Transverse colon (tissue), 4 donors: ENCODE measurements at regions not wholly inside any gene's neighbourhood (a gene's known extent, or its start where the extent isn't known, plus 50 kb on each side); places are given as distances from the start of the nearest gene placed in this dataset.

Experiments
- DNase-seq: peaks from one replicate; pipeline ENCODE4 v3.0.0-alpha.2; 2019
- H3K27ac ChIP-seq, 4 donors: fragments of 200-600 bp; sonication (generic); 2 replicates each; pipeline ENCODE4 v1.5.1; 2016 to 2018; ENCODE audit warnings: inconsistent platforms in 4 of 4
- H3K27me3 ChIP-seq: fragments of 200-600 bp; sonication (generic); 2 replicates; pipeline ENCODE4 v1.5.1; 2017; ENCODE audit warnings: inconsistent platforms
- H3K36me3 ChIP-seq, 4 donors: fragments of 200-600 bp; sonication (generic); 2 replicates each; pipeline ENCODE4 v1.5.1; 2017 to 2019; ENCODE audit warnings: inconsistent platforms in 4 of 4
- H3K4me1 ChIP-seq, 4 donors: fragments of 200-600 bp; sonication (generic); 2 replicates each; pipeline ENCODE4 v1.5.1; 2017 to 2020; ENCODE audit warnings: inconsistent platforms in 4 of 4
- H3K4me3 ChIP-seq, 4 donors: fragments of 200-600 bp; sonication (generic); 1 replicate in 1 of 4; 2 replicates in 3 of 4; pipeline versions ENCODE4 v1.5.1 to v1.6.1; 2017 to 2019; ENCODE audit warnings: inconsistent platforms in 4 of 4
- H3K9me3 ChIP-seq, 2 donors: fragments of 200-600 bp; sonication (generic); 2 replicates each; pipeline ENCODE4 v1.5.1; 2017 to 2019; ENCODE audit warnings: inconsistent platforms in 2 of 2
- CTCF ChIP-seq, 5 experiments: fragments of 200-600 bp in 3 of 5; fragments of 450-650 bp in 2 of 5; sonication (generic) in 3 of 5; IDR thresholded peaks; 1 replicate in 2 of 5; 2 replicates in 3 of 5; pipeline ENCODE4 v1.5.1; 2016 to 2017; ENCODE audit warnings: antibody characterized with exemption in 5 of 5, inconsistent platforms in 3 of 5, mild to moderate bottlenecking in 2 of 5, moderate library complexity in 1 of 5
- EP300 ChIP-seq: sonication (generic); formaldehyde crosslinking; IDR thresholded peaks from one replicate; pipeline ENCODE4 v1.6.1; 2017; ENCODE audit warnings: antibody characterized with exemption, low read depth
- POLR2A ChIP-seq: fragments of 450-650 bp; IDR thresholded peaks from one replicate; pipeline ENCODE4 v1.6.1; 2016; ENCODE audit warnings: antibody characterized with exemption, mild to moderate bottlenecking, moderate library complexity
- POLR2AphosphoS5 ChIP-seq, 3 donors: sonication (generic); formaldehyde crosslinking; IDR thresholded peaks; one replicate each; pipeline ENCODE4 v1.6.1; 2016; ENCODE audit warnings: antibody characterized with exemption in 3 of 3
- WGBS, 2 donors: methylation state at CpG; one replicate each; pipeline ENCODE4 v1.1.5; 2018; ENCODE audit warnings: low coverage in 1 of 2; 5-methylcytosine and 5-hydroxymethylcytosine counted together
- in situ Hi-C, 4 donors: fragments of 200-750 bp; cut with MboI; loops; one replicate each; pipeline versions ENCODE4 v1.15.0 to v1.15.1; 2017; ENCODE audit warnings: low sequenced_read_pairs in 3 of 4, low pct_ligation_motif_present in 1 of 4, low pct_unique_long_range_greater_than_20kb in 1 of 4
- intact Hi-C: fragments of 100-400 bp; cut with DNase I; formaldehyde crosslinking; loops from one replicate; pipeline ENCODE4 v1.15.1; 2023; ENCODE audit warnings: low total_unique reads

GRCh38 chr2:123207245-123207644 lies 817.8 kb upstream of the CNTNAP5 start:
- 42 to 61% methylated on average over 2 of the region's 2 CpGs for WGBS, 2 donors
- Histone ChIP-seq H3K9me3 (no peaks in the 10 kb centered on the region), H3K27ac (no peak overlapping the region), H3K4me1 (no peaks in the 10 kb centered on the region), H3K4me3 (no peak overlapping the region), H3K36me3 (no peaks in the 10 kb centered on the region), H3K27me3 (no peaks in the 10 kb centered on the region)
- DNase-seq, result no peak
- intact Hi-C loops (no loop called here), in situ Hi-C loops (no loop called here)
- no peak for TF ChIP-seq EP300
- no peak for TF ChIP-seq POLR2AphosphoS5 (IDR thresholded peaks at IDR 0.05)
- TF ChIP-seq POLR2A, result no peak
- TF ChIP-seq CTCF (IDR thresholded peaks at IDR 0.05), result no peak

- Histone ChIP-seq H3K36me3 (no peaks in the 10 kb centered on the region), H3K27ac (no peak overlapping the region), H3K9me3 (no peaks in the 10 kb centered on the region), H3K27me3 (no peaks in the 10 kb centered on the region), H3K4me3 (no peak overlapping the region), H3K4me1 (no peaks in the 10 kb centered on the region)
- in situ Hi-C loops, result no loop called here
- no peak for DNase-seq
- WGBS, 2 donors, result 54 to 61% methylated on average over 2 of the region's 2 CpGs
- intact Hi-C loops, result no loop called here
- TF ChIP-seq CTCF (IDR thresholded peaks at IDR 0.05), result no peak
- TF ChIP-seq POLR2AphosphoS5 (IDR thresholded peaks at IDR 0.05), result no peak
- TF ChIP-seq EP300, result no peak
- no peak for TF ChIP-seq POLR2A
Observed at GRCh38 chr2:123209202-123209601, 815.9 kb upstream of the CNTNAP5 start.

GRCh38 chr2:123211181-123211580 lies 813.9 kb upstream of the CNTNAP5 start:
- TF ChIP-seq EP300 (no peak), POLR2A (no peak), CTCF (IDR thresholded peaks at IDR 0.05) (no peak), POLR2AphosphoS5 (IDR thresholded peaks at IDR 0.05) (no peak)
- Histone ChIP-seq H3K4me1 (no peaks in the 10 kb centered on the region), H3K4me3 (no peak overlapping the region), H3K36me3 (no peaks in the 10 kb centered on the region), H3K27me3 (no peaks in the 10 kb centered on the region), H3K9me3 (no peaks in the 10 kb centered on the region), H3K27ac (no peak overlapping the region)
- intact Hi-C loops, result no loop called here
- in situ Hi-C loops, result no loop called here
- no peak for DNase-seq

- H3K4me3 ChIP-seq, result no peak overlapping the region
- no peak for DNase-seq
- intact Hi-C loops (no loop called here), in situ Hi-C loops (no loop called here)
- no peaks in the 10 kb centered on the region for H3K27me3 ChIP-seq
- WGBS, 2 donors, result 76 to 91% methylated on average over 2 to 3 of the region's 3 CpGs
- H3K27ac ChIP-seq, result no peak overlapping the region
- H3K36me3 ChIP-seq, result no peaks in the 10 kb centered on the region
- peaks cover 0 to 5% of the 10 kb centered on the region in 2 donors for H3K9me3 ChIP-seq
- TF ChIP-seq POLR2AphosphoS5 (IDR thresholded peaks at IDR 0.05) (no peak), EP300 (no peak), CTCF (IDR thresholded peaks at IDR 0.05) (no peak), POLR2A (no peak)
- no peaks in the 10 kb centered on the region for H3K4me1 ChIP-seq
Observed at GRCh38 chr2:123245156-123245555, 779.9 kb upstream of the CNTNAP5 start.
